Superior temporal gyrus (tissue), 1 donor: ENCODE measurements at regions not wholly inside any gene's neighbourhood (a gene's known extent, or its start where the extent isn't known, plus 50 kb on each side); places are given as distances from the start of the nearest gene placed in this dataset.
"Not testable (repeated sequence)": the region's sequence is repeated elsewhere in the genome, so short reads cannot be mapped to it uniquely, and the experiment has no call there.

Experiments used
- DNase-seq: peaks from one replicate; pipeline ENCODE4 v3.0.0-alpha.2; 2016; ENCODE audit errors: extremely low spot score

- DNase-seq = no peak
These were observed 51.6 kb upstream of the CNTLN start for GRCh38 chr9:17083258-17083657.

GRCh38 chr9:17082343-17083064, 52.3 kb upstream of the CNTLN start:
- no peak for DNase-seq

- DNase-seq = no peak
These were observed 53.0 kb upstream of the CNTLN start for GRCh38 chr9:17081814-17082213.

GRCh38 chr9:17081351-17081750, 53.5 kb upstream of the CNTLN start:
- DNase-seq = no peak

GRCh38 chr9:17075758-17076485, 58.9 kb upstream of the CNTLN start:
- no peak for DNase-seq

- no peak for DNase-seq
These were observed 59.6 kb upstream of the CNTLN start for GRCh38 chr9:17075146-17075757.

GRCh38 chr9:17072563-17072962, 62.3 kb upstream of the CNTLN start:
- not testable (repeated sequence) for DNase-seq

GRCh38 chr9:17068671-17069070, 66.2 kb upstream of the CNTLN start:
- no peak for DNase-seq

GRCh38 chr9:17065062-17065461, 69.8 kb upstream of the CNTLN start:
- DNase-seq = no peak

GRCh38 chr9:17064558-17064957, 70.3 kb upstream of the CNTLN start:
- DNase-seq = no peak

- peak; percentile 33 for DNase-seq
These were observed 71.2 kb upstream of the CNTLN start for GRCh38 chr9:17063535-17064135.

- no peak for DNase-seq
These were observed 72.3 kb upstream of the CNTLN start for GRCh38 chr9:17062497-17062896.

GRCh38 chr9:17060450-17060849, 74.4 kb upstream of the CNTLN start:
- DNase-seq = no peak

GRCh38 chr9:17059465-17059864, 75.4 kb upstream of the CNTLN start:
- no peak for DNase-seq

GRCh38 chr9:17057729-17058128, 77.1 kb upstream of the CNTLN start:
- no peak for DNase-seq

GRCh38 chr9:17052626-17053025, 82.2 kb upstream of the CNTLN start:
- DNase-seq = no peak

GRCh38 chr9:17045381-17045940, 89.4 kb upstream of the CNTLN start:
- no peak for DNase-seq

GRCh38 chr9:17031546-17031945, 103.3 kb upstream of the CNTLN start:
- DNase-seq = no peak

GRCh38 chr9:17025281-17025680, 109.6 kb upstream of the CNTLN start:
- no peak for DNase-seq

GRCh38 chr9:17024129-17024528, 110.7 kb upstream of the CNTLN start:
- DNase-seq = no peak

- DNase-seq = no peak
These were observed 113.4 kb upstream of the CNTLN start for GRCh38 chr9:17021387-17021970.

GRCh38 chr9:17019398-17019797, 115.4 kb upstream of the CNTLN start:
- no peak for DNase-seq
